ENCODE measurements at regions not wholly inside any gene's neighbourhood (a gene's known extent, or its start where the extent isn't known, plus 50 kb on each side); places are given as distances from the start of the nearest gene placed in this dataset.
A peak's percentile ranks its signal among the peaks of the same experiment; 100 is the strongest.

DNA sequence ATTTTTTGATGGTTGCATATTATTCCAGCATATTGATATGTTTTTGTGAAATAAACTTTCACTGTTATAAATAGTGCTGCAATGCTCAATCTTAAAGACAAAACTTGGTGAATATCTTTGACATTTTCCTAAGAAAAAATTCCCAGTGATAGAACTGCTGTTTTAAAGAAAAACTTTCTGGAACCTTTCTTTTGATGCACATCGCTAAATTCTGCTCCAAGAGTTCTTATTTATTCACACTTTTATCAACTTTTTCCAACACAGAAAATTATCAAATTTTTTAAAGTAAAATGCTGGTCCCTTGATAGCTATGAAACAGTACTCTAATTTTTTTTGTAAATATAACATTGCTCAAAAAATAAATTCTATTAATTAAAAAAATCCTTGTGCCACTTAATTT lies 196.6 kb downstream of the HS3ST3A1 start:
- DNase-seq: no peak

DNA sequence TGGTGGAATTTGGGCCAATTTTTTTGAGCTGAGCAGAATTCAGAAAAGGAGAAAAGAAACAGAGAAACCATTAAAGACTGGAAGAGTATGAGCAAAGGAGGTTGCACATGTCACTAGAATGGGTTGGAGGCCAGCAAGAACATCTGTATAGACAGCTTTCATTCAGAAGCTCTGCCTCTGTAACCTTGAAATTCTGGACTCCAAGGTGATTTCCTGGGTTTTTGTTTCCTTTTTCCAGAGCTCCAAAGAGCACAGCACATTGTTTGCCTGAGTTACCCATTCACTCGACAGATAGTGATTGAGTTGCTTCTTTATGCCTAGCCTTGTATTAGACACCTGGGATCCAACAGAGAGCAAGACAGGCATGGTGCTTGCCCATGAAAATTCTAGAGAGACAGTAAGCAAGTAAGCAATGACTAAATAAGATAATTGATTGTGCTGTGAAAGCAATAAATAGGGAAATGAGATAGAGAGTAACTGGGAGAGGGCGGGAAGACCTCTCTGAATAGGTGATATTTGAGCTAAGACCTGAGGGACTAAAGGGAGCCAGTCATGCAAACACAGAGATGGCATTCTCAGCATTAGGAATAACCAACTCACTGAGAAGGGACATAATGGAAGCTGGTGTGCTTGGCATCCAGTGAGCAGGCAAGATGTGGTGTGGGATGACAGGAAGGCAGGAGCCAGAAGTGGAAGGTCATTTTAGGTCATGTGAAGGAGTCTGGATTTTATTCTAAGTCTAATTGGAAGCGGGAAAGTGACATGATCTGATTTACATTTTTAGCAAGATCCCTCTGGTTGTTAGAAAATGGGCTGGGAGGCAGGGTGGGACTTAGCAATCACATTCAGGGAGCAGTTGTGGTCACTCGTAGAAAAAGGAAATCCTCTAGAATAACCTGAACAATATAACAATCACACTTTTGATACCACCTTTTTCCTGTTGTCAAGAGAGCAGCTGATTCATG lies 197.5 kb downstream of the HS3ST3A1 start:
- DNase-seq: no peak

DNA sequence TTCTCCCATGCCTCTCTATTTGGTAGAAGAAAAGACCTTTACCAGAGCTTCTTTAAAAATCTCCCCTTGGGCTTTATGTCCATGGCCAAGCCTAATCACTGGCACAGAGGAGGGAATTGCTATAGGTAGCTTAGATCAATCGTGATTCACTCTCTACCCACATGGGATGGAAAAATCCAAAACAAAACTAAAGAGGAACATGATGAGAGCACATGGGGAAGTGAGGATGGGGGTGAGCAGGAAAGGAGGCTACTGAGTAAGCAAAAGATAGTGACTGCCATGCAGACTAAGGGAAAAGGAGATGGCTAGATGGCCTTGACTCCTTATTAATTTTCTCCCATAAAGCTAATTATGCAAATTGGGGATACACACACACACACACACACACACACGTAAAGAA lies 201.2 kb downstream of the HS3ST3A1 start:
- no peak for DNase-seq

DNA sequence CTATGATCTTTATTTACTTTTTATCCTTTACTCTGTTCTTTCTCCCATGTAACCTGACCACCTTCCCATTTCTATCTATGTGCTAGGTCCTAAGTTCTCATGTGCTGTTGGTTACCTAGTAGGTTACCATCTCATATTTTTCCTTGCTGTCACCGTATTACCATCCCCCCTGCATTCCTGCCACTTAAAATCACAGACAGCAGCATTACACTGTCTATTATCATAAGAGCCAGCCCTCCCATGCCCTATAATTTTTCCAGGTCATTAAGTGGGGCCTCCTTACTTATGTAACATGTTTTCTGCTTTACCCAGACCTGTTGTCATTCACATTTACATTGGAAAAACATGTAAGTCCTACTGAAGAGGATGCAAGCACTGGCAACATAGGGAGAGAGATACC lies 202.9 kb downstream of the HS3ST3A1 start:
- no peak for DNase-seq

DNA sequence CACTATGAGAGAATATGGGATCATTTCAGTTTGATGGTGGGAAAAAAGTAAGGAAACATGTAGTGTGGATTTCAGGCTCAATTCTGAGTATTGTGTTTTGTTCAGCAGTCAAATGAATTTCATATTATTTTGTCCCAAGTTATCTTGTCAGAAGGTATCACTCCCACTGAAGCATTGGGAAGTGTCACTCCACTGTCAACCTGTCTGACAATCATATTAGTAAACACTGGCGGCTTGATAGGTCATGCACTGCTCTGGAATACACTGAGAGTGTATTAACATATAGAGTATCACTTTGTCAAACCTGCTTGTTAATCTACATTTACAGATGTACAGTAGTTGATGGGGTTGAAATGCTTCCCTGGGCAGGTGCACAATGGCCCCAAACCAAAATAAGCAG lies 203.6 kb downstream of the HS3ST3A1 start:
- no peak for DNase-seq

DNA sequence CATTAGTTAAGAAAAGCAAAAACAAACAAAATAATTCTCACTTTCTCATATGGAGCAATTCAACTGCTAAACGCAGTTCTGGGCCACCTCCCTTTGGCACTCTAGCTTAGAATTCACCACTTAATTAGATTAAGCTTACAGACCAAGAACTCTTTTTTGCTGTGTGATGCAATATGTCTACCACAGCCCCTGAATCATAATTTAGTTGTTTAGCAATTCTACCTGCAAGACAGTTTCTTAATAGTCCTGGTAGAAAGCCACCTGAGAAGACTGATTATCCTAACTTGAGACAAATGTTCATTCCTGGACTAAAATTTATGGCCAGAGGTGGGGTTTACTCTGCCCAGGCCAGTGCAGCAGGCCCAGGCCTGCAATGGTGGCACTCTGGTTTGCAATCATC lies 205.9 kb downstream of the HS3ST3A1 start:
- no peak for DNase-seq

DNA sequence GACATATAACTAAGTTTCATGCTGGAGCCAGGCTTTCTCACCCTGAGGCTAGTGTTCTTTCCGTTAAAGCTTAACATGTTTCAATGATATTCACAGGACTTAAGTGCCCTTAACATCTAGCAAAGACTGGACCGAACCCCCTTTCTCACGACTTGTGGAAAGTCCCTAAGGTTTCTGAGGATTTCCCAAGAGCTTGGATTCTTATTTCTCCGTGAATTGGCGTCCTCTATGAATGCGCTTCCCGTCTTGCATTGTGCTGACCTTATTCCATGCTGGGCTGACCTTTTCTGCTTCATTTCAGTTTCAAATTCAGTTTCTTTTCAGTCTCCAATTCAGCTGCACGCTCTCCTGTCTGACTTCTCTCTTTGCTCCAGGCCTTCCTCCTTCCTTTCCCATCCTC lies 206.4 kb downstream of the HS3ST3A1 start:
- no peak for DNase-seq

DNA sequence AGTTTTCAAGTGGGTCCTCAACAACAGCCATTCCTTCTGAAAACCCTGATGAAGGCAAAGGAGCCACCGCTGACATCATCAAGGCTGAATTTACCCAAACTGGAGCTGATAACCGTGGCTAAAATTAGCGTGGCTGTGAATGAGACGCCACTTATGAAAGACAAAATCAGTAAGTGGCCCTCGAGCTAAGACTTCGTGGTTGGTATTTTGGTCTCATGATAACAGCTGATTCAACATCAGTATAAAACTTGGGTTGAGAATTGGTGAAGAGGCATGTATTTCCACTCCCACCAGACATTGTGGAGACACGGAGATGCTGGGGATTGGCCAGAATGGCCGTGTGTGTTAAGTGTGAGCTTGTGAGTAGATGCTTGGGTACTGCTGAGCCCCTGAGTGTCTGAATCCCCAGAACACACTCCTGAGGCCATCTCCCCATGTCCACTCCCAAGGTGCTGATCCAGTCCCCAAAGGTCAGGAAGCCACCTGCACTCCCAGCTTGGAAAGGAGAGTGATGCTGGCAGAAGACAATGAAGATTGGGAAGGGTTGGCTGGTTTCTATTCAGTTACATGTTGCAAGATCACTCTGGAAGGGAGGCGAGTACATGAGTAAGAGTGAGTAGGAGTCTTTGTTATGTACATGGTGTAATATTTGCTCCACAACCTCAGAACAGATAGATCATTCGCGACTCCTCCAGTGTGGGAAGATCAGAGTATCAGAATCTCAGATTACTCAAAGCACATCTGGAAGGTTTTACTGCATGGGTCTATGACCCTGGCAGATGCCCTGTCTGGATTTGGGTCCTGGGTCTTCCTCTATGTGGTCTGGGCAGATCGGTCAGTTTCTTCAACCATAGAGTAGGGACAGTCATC lies 207.7 kb downstream of the HS3ST3A1 start:
- DNase-seq: no peak

DNA sequence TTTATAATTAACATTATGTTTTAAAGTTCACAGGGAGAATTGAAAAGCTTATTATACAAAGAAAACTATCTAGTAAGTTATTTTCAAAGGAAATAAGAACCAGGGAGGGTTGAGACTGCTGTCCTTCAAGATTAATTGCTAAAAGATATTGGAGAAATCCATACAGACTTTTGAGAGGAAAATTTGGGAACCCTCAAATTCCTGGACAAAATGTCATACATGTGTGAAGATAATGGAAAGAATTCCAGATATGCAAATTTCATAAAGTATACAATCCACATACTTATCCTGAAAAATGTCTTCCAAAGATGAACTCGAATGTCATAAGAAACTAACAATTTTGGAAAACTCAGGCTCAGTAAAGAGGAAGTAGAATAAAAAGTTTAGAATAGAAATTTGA lies 213.8 kb downstream of the HS3ST3A1 start:
- DNase-seq: no peak

DNA sequence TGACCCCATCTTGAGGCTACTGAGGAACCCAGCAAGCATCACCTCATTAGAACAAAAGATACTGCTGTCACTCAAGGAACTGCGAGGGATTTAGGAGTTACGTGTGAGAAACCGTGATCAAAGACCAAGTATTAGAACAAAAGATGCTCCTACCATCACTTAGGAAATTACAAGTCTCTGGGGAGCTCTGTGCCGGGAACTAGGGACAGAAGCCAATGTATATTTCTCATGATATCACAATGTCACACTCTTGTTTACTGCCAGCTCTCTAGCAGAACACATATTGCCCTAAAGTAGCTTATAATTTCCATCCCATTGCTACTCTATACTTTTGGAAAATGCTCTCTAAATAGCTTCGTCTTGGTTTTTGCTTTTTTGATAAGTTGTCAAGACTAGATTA lies 214.5 kb downstream of the HS3ST3A1 start:
- no peak for DNase-seq

DNA sequence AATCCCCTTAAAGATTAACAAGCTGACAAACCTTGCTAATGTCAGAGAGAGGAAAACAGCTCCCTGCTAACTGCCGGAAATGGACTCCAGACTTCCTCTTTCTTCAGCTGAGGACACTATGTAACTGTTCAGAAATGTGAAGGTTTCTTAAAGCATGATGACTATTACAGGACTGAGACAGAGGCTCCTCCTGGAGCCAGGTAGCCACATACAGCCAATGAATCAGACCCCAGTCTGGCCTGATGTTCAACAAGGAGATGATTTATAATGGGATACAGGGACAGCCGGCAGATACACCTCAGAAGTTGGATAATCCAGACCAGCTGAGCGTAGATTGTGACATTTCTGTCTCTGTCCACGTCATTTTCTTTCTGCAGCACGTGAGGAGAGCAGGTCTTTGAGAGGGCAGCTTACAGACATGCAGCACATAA lies 216.2 kb downstream of the HS3ST3A1 start:
- no peak for DNase-seq

DNA sequence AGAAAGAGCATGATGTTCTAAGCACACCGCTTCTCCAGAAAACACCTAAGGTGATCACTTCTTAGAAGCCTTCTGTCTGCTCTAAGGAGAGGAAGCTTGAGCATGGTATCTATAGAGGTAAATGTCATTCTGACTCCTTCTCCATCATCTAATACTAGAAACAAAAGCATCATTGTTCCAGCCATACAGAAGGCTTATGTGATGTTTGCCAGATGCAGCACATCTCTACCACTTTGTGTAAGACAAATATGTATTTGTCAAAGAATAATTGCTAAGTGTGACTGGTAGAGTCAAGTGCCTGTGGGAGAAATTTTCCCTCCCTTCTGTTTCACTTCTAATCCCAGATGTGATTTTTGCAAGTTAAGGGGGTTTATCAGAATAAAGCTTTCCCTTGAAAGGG lies 217.1 kb downstream of the HS3ST3A1 start:
- no peak for DNase-seq

DNA sequence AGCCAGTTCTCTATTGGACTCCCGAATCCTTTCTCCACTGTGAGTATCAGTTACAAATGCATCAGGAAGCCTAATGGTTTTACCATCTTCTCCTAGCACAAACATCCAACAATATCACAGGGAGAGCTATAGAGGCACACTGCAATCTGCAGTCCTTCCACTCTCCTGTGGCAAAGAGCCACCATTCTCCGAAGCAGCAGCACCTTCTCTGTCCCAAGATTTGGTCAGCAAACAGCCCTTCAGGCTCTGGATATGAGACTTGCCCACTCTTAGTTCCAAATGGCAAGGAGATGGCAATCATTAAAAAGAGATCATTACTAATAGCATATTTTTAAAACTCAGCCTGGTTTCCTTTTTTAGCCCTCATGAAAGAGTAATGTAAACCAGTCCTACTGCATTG lies 223.4 kb downstream of the HS3ST3A1 start:
- no peak for DNase-seq

DNA sequence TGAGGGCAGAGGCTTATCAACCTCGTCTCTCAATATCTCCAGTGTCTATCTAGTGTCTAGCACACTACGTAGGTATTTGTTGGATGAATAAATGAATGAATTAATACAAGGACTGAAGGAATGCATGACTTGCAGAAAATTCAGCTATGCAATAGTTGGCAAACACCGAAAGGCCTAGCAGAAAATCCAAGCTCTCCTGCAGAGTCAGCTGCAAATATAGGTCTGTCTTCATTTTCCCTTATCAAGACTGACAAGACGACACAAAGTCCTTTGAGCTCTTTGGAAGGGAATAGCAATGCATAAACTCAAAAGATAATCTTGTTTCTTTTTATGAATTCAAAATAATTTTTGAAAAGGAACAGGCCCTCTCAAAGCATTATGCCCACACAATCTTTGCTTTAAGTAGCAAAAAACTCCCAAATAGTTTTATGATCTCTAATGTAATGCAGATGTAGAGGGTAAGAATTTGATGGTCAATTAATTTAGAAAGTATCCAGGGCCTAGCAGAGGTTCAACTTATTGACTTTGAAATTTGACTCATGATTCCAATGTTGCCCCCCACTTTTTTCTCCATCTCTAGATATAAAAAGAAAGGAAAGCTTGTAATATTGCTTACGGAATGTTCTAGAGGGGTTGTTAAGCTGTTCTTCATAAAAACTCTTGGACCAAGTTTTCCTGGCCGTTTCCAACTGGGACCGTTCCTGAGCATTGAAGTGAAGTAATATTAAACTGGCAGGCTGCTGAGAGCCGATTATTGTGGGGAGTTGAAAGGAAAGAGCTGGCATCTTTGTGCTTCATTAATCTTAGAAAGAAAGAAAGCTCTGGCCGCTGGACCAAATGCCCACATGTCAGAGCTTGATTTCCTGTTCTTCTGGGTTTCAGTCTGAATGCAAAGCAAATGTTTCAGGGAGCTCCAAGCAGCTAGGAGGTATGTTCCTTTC lies 227.3 kb downstream of the HS3ST3A1 start:
- DNase-seq: no peak

DNA sequence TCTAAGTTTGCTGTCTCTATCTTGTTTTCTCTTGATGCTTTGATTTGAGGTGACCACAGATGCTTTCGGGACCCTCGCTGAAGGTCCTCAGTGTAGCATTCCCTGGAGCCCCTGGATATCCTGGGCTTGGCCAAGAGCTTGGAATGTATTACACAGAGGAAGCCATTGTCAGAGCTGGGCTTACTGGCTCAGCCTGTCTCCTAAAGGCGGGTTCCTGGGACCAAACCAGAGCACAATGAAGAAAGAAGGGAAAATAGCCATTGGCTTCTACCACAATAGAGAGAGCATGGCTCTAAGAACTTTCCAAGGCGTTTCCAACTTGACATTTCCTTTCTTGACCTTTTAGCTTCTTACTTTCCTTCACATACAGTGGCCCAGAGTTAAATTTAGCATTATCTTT lies 229.3 kb downstream of the HS3ST3A1 start:
- no peak for DNase-seq

DNA sequence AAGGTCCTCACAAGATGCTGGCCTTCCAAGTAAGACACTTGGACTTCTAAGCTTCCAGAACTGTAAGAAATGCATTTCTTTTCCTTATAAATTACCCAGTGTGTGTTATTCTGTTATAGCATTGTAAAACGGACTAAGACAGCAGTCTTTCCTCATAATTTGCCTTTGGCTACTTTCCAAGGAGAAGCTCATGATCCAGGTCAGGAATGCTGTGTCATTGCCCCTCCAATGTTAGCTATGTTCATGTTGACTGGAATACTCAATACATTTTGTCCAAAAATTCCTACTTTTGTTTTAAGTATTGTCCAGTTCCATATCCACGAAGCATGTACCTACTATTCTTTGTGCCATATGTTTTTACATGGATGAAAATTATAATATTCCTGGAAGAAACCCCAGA lies 234.6 kb downstream of the HS3ST3A1 start:
- DNase-seq: no peak

DNA sequence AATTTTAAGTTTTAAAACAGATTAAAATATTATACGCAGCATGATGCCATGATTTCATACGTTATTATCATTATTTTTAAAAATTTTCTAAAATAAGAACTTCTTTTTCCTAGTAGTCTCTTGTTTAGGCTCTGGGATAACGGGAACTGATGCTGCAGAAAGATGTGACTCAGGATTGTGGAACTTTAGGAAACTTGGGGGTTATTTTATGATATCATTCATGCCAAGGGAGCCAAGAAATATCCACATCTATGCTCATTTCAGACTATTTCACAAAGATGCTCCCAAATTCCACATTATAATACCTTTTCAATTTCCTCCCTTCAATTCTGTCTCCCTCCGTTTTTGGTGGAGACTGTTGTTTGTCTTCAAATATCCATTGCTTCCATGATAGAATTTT lies 236.4 kb downstream of the HS3ST3A1 start:
- DNase-seq: no peak

DNA sequence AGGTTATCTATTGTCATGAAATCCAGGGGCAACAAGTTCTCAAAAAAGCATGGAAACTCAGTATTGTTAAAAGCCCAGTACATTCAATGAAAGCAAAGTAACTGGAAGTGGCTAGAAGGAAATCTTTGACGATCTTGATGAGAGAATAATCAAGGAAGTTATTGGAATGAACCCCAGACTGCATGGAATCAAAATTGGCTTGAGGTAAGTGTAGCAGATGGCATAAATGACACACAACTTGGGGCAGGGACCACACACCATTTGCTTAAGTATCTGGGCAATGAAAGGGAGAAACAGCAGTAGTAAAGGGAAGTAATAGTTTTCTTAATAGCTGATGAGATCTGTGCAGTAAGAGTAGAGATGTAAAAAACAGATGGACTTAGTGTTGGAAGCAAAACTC lies 238.0 kb downstream of the HS3ST3A1 start:
- no peak for DNase-seq

DNA sequence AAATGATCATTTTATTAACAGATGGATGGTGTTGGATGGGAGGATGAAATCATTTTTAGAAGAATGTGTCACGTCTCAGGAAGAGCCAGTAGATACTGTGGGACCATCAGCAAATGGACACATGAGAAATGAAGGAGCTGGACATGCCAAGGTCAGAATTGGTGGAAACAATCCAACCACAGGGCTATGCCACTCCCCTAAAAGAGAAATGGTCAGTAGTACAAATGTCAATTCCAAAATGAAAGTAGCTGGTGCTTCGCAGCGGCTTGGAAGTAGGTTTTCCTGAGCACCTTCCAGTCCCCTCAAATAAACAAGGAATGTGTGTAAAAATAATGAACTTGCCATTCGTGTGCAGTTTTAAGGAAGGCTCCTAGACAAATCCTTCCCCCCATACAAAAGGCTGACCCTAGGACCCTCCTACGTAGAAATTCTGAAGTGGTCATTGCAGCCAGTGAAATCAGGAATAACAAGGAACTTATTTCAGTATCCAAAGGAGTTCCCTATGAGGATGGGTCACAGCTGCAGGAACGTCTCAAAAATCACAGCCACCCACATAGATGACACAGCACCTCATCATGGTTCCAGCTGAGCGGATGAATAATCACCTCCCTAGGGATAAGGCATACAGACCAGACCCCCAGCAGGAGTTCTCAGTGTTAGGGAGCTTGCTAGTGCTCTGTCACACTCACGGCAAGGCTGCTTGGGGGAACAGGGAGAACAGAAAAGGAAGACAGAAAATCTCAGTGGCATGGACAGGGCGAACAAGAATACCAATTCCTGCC lies 239.2 kb downstream of the HS3ST3A1 start:
- peak; percentile 35 for DNase-seq

DNA sequence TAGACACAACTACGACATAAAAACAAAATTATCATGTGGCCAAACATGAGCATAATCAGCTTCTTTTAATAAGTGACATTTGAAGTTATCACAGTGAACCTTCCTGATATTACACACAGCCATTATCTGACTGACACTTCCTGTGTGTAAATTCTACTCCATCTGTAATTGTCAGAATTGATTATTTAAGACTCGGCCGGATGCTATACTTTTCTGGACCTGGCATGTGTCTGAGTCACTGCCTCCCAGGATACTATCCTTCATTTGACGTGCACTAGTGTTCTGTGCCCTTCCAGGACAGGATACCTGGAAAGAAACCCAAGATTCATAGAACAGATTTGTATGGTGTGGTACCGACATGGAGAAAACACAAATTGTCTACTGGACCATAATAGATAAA lies 242.0 kb downstream of the HS3ST3A1 start:
- DNase-seq: no peak

DNA sequence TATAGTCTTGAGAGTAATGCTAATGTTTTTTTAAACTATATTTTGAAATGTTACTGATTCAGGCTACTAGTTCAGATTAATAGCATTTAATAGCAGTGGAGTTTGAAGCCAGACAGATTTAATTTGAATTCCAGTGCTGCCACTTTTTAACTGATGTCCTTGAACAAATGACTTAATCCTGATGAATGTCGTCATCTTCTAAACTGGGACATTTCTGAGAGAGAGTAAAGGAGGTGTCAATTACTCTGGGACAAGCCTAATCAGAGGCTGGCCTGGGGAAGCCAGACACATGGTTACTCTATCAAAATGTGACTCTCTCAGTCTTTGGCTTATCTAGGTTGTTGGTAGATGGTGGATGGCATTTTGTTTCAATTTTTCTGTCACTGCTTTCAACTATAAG lies 246.7 kb downstream of the HS3ST3A1 start:
- DNase-seq: no peak

DNA sequence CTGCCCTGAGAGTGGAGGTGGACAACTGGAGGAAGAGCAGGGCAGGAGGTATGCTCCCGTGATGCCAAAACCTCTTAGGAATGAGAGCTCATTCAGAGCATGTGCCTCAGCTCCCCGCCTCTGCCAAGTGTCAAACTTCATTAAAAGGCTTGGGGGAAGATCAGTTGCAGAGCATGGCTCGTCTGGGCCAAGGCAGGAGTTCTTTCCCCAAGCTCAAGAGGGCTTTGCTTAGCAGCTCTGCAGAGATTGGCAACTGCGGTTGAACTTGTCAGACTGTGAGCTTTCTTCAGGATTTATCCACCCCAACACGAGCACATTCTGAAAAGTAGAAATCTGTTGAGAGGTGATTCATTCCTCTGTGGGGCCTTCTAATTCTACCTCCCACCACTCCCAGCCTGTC lies 248.1 kb downstream of the HS3ST3A1 start:
- no peak for DNase-seq
